Lower leg skin (tissue), 4 donors: ENCODE measurements at regions not wholly inside any gene's neighbourhood (a gene's known extent, or its start where the extent isn't known, plus 50 kb on each side); places are given as distances from the start of the nearest gene placed in this dataset.
"Not testable (repeated sequence)": the region's sequence is repeated elsewhere in the genome, so short reads cannot be mapped to it uniquely, and the experiment has no call there.

ENCODE experiments used
- DNase-seq, 2 donors: peaks; one replicate each; pipeline ENCODE4 v3.0.0-alpha.2; 2019; ENCODE audit warnings: low spot score in 2 of 2
- H3K4me3 ChIP-seq: fragments of 200-600 bp; sonication (generic); 2 replicates; pipeline ENCODE4 v1.5.1; 2017; ENCODE audit warnings: mild to moderate bottlenecking, low read depth; ENCODE audit not compliant: poor library complexity, severe bottlenecking
- CTCF ChIP-seq, 3 donors: fragments of 450-650 bp; IDR thresholded peaks; one replicate each; pipeline ENCODE4 v1.5.1; 2016; ENCODE audit warnings: antibody characterized with exemption in 3 of 3, mild to moderate bottlenecking in 3 of 3, moderate library complexity in 2 of 3
- POLR2A ChIP-seq, 2 donors: fragments of 450-650 bp; IDR thresholded peaks; one replicate each; pipeline ENCODE4 v1.6.1; 2016 to 2017; ENCODE audit warnings: antibody characterized with exemption in 2 of 2, mild to moderate bottlenecking in 1 of 2, moderate library complexity in 1 of 2
- WGBS, 2 donors: methylation state at CpG; one replicate each; pipeline ENCODE4 v1.1.5; 2018; 5-methylcytosine and 5-hydroxymethylcytosine counted together
- intact Hi-C: fragments of 100-400 bp; cut with DNase I; formaldehyde crosslinking; loops from one replicate; pipeline ENCODE4 v1.15.0; 2023; ENCODE audit warnings: low total_unique reads

- TF ChIP-seq CTCF (IDR thresholded peaks at IDR 0.05) = no peak
- no peak for TF ChIP-seq POLR2A (IDR thresholded peaks at IDR 0.05)
- no peak overlapping the region for H3K4me3 ChIP-seq
- intact Hi-C loops = no loop called here
- DNase-seq = no peak
- WGBS, 2 donors = 59 to 62% methylated on average over 8 of the region's 8 CpGs
Measured at GRCh38 chr5:143636931-143637528, 174.9 kb upstream of the HMHB1 start.

GRCh38 chr5:143635888-143636287 lies 176.1 kb upstream of the HMHB1 start:
- DNase-seq = no peak
- H3K4me3 ChIP-seq = no peak overlapping the region
- TF ChIP-seq POLR2A (IDR thresholded peaks at IDR 0.05) = no peak
- no peak for TF ChIP-seq CTCF (IDR thresholded peaks at IDR 0.05)
- 68 to 77% methylated on average over 2 of the region's 2 CpGs for WGBS, 2 donors
- intact Hi-C loops = no loop called here

GRCh38 chr5:143635146-143635752 lies 176.7 kb upstream of the HMHB1 start:
- intact Hi-C loops = no loop called here
- WGBS, 2 donors = 79 to 85% methylated on average over 6 of the region's 6 CpGs
- H3K4me3 ChIP-seq = no peak overlapping the region
- TF ChIP-seq CTCF (IDR thresholded peaks at IDR 0.05) (no peak), POLR2A (IDR thresholded peaks at IDR 0.05) (no peak)
- peak in 1 of 2 donors; percentile 33 for DNase-seq

- no peak overlapping the region for H3K4me3 ChIP-seq
Measured at GRCh38 chr5:143634689-143635088, 177.3 kb upstream of the HMHB1 start.

GRCh38 chr5:143629871-143630659 lies 181.9 kb upstream of the HMHB1 start:
- WGBS, 2 donors = 86 to 91% methylated on average over 9 of the region's 9 CpGs
- DNase-seq = no peak

More at GRCh38 chr5:143634689-143635088, 177.3 kb upstream of the HMHB1 start:
- TF ChIP-seq CTCF (IDR thresholded peaks at IDR 0.05) = no peak
- TF ChIP-seq POLR2A (IDR thresholded peaks at IDR 0.05) = no peak
- intact Hi-C loops = no loop called here
- no peak for DNase-seq

GRCh38 chr5:143625048-143625447 lies 186.9 kb upstream of the HMHB1 start:
- WGBS, 2 donors = 76 to 81% methylated on average over 7 of the region's 7 CpGs

More at GRCh38 chr5:143629871-143630659, 181.9 kb upstream of the HMHB1 start:
- no peak overlapping the region for H3K4me3 ChIP-seq
- intact Hi-C loops = no loop called here
- TF ChIP-seq POLR2A (IDR thresholded peaks at IDR 0.05) (no peak), CTCF (IDR thresholded peaks at IDR 0.05) (no peak)

More at GRCh38 chr5:143625048-143625447, 186.9 kb upstream of the HMHB1 start:
- H3K4me3 ChIP-seq, DNase-seq, intact Hi-C loops: not testable (repeated sequence)
